HepG2 (cell line): ENCODE measurements at regions not wholly inside any gene's neighbourhood (a gene's known extent, or its start where the extent isn't known, plus 50 kb on each side); places are given as distances from the start of the nearest gene placed in this dataset.

Experiments
- FOXJ3 ChIP-seq: sonication (generic); formaldehyde crosslinking; IDR thresholded peaks from 2 replicates; pipeline ENCODE4 v1.4.0; 2020; ENCODE audit warnings: missing genetic modification reagents, mild to moderate bottlenecking, borderline replicate concordance
- HDAC1 ChIP-seq: sonication (generic); formaldehyde crosslinking; IDR thresholded peaks from 2 replicates; pipeline ENCODE4 v1.5.1; 2020; ENCODE audit warnings: mild to moderate bottlenecking, missing genetic modification reagents
- RARA ChIP-seq: IDR thresholded peaks from 2 replicates; pipeline ENCODE4 v1.6.1; 2016; ENCODE audit warnings: missing genetic modification reagents, missing compliant biosample characterization
- SIN3A ChIP-seq: IDR thresholded peaks from 2 replicates; pipeline ENCODE4 v1.6.1; 2011; ENCODE audit warnings: low read depth, mild to moderate bottlenecking, control low read depth, low read length, borderline replicate concordance
- SNAPC2 ChIP-seq: sonication (generic); formaldehyde crosslinking; IDR thresholded peaks from 2 replicates; pipeline ENCODE4 v1.8.1; 2022; ENCODE audit warnings: mild to moderate bottlenecking, missing genetic modification reagents
- SP1 ChIP-seq, 2 experiments: fragments of 450-650 bp in 1 of 2; sonication (generic) in 1 of 2; formaldehyde crosslinking in 1 of 2; IDR thresholded peaks; 2 replicates each; pipeline versions ENCODE4 v1.4.0 to v1.6.1; 2016 to 2020; ENCODE audit warnings: missing genetic modification reagents in 1 of 2
- SP5 ChIP-seq: IDR thresholded peaks from 2 replicates; pipeline ENCODE4 v1.6.1; 2016; ENCODE audit warnings: low read depth, borderline replicate concordance
- ZBED4 ChIP-seq: sonication (generic); formaldehyde crosslinking; IDR thresholded peaks from 2 replicates; pipeline ENCODE4 v1.4.0; 2020; ENCODE audit warnings: missing genetic modification reagents, borderline replicate concordance
- ZNF296 ChIP-seq: sonication (generic); formaldehyde crosslinking; conservative IDR thresholded peaks from 2 replicates; pipeline ENCODE4 v1.5.0; 2020; ENCODE audit warnings: mild to moderate bottlenecking, missing genetic modification reagents
- ZNF362 ChIP-seq: sonication (generic); formaldehyde crosslinking; IDR thresholded peaks from 2 replicates; pipeline ENCODE4 v1.4.0; 2020; ENCODE audit warnings: missing genetic modification reagents, mild to moderate bottlenecking, borderline replicate concordance
- ZNF543 ChIP-seq: sonication (generic); formaldehyde crosslinking; IDR thresholded peaks from 2 replicates; pipeline ENCODE4 v1.4.0; 2020; ENCODE audit warnings: mild to moderate bottlenecking, missing genetic modification reagents
- ZNF547 ChIP-seq: sonication (generic); formaldehyde crosslinking; IDR thresholded peaks from 2 replicates; pipeline ENCODE4 v1.5.1; 2020; ENCODE audit warnings: mild to moderate bottlenecking, missing genetic modification reagents
- ZNF709 ChIP-seq: sonication (generic); formaldehyde crosslinking; IDR thresholded peaks from 2 replicates; pipeline ENCODE4 v1.5.0; 2020; ENCODE audit warnings: mild to moderate bottlenecking, missing genetic modification reagents

GRCh38 chr3:193879099-193879863, 256.7 kb upstream of the HES1 start (continued):
- TF ChIP-seq ZBED4 (CRISPR knock-in tag) (no peak), HDAC1 (CRISPR knock-in tag) (no peak), ZNF547 (CRISPR knock-in tag) (no peak), SP1 (IDR thresholded peaks at IDR 0.05) (no peak), SP1 (CRISPR knock-in tag; IDR thresholded peaks at IDR 0.05) (no peak), RARA (CRISPR knock-in tag) (no peak), FOXJ3 (CRISPR knock-in tag) (no peak), SIN3A (no peak), ZNF296 (no peak), ZNF362 (CRISPR knock-in tag) (no peak), ZNF543 (CRISPR knock-in tag) (no peak), SP5 (CRISPR knock-in tag) (no peak), ZNF709 (CRISPR knock-in tag) (no peak), SNAPC2 (CRISPR knock-in tag) (no peak)
